NCI-H1417 (cell line): ENCODE measurements at regions not wholly inside any gene's neighbourhood (a gene's known extent, or its start where the extent isn't known, plus 50 kb on each side); places are given as distances from the start of the nearest gene placed in this dataset.
A peak's percentile ranks its signal among the peaks of the same experiment; 100 is the strongest.
"Not testable (repeated sequence)": the region's sequence is repeated elsewhere in the genome, so short reads cannot be mapped to it uniquely, and the experiment has no call there.

Experiments used
- DNase-seq, 3 experiments: peaks; one replicate each; lab custom pipeline; 2025; lab: John Stamatoyannopoulos, UW

DNA sequence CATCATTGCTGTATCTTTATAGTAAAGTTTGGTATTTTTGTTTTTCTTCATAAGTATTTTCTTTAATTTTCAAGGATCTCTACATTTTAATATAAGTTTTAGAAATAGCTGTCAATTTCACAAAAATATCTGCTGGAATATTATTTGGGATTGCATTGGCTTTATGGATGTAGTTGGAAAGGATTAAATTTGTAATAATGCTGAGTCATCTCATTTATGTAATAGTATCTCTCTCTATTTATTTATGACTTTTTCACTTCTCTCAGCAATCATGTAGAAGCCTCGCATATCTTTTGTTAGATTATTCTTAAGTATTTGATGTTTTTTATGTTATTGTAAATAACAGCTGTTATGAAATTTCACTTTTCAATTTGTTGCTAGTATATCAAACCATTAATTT is 223.1 kb upstream of the POGK start:
- no peak for DNase-seq

DNA sequence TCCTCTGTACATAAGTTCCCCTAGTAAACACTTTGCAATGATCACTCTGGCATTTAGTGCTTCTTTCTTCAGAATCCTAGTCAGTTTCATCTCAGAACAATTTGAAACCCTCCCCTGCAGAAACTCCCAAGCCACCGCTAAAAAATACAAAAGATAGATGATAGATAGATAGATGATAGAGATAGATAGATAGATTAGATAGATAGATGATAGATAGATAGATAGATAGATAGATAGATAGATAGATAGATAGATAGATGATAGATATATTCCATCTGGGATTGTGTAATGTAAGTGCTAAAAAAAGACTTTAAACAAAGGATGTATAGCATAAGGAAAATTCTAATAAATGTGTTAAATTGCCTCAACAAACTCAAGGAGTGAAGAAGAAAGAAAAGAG is 212.6 kb upstream of the POGK start:
- no peak for DNase-seq

DNA sequence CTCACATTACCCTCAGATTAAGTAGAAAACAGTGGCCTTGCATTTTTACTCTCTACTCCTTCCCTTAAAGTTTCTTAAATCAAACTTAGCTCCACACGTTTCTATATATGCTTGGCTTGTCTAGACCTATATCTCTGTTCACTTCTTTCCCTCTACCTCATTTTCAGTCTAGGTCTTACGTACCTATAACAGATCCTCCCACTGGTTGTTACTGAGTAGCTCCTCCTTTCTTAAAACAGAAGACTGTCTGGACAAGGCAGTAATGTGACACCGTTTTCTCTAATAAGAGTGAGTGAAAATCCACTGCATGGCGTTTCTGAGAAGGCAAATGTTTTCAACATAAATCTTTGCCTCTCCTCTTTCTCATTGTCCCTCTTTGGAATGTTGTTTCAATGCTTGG is 211.7 kb upstream of the POGK start:
- DNase-seq: no peak

DNA sequence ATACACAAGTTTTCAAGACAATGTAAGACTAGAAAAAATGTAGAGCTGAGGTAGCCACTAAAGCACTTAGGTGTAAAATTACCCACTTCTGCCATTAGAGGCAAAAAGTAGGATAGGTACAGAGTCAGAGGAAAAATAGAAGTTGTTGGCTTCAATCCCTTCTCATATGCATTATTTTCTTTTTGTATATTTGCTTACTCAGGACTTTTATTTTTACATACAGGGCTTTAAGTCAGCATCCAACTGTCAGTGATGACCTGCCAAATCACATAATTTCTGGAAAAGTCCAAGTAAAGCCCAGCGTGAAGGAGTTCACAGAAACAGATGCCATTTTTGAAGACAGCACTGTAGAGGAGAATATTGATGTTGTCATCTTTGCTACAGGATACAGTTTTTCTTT is 211.0 kb upstream of the POGK start:
- DNase-seq: no peak

DNA sequence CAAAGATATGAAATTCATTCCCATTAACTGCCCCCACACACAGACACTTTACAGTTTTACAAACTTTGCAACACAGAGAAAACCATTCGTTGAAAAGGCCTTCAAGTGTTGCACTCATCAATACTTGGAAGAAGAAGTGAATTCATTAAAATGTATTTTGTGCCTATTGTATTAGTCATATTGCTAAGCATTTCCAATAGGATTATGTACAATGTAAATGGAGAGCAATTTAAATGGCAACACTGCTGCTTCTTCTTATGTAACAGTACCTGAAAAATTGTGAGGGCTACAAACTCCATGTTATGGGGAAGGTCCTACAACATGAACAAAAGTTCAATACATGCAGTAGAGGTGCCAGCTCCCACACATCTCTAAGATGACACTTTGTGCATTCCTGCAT is 209.3 kb upstream of the POGK start:
- DNase-seq: no peak

DNA sequence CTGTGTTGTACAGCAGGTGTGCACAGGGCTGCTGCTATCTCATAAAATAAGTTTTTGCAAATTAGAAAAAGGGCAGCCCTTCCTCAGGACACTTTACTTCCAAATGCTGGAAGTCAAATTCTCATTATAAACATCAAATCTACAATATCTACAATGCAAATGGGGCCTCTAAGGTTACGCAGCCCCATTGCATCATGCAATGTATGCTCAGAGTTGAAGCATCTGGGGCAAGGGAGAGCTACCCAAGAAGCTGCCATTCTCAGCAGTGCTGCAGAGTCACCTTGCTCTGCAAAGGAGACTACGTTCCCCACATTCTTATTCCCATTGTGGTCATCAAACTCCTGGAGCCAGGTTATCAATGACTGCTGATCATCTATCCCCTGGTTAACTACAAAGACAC is 208.9 kb upstream of the POGK start:
- no peak for DNase-seq

DNA sequence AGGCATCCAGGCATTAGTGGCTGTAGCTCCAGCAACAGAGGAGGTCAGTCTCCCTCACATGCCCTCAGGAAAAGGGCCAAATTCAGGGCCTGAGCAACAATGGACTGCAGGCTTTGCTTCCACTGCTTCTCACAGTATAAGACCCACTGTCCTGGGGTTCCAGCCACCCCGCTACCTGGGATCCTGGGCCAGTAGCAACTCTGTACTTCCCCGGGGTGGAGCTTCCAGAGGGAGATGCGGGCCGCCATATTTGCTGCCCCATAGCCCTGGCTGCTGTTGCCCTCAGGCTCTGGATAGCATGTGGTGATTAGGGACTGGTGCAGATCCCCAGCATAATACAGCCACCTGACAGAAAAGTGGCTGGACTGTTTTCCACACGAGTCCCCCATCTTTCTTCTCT is 201.1 kb upstream of the POGK start:
- DNase-seq: no peak

DNA sequence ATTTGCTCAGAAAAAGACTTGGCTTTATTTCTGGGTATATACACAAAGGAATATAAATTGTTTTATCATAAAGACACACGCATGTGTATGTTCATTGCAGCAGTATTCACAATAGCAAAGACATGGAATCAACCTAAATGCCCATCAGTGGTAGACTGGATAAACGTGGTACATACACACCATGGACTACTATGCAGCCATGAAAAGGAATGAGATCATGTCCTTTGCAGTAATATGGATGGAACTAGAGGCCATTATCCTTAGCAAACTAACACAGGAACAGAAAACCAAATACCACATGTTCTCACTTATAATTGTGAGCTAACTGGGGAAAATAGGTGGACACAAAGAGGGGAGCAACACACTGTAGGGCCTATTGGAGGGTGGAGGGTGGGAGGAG is 182.0 kb upstream of the POGK start:
- DNase-seq: not testable (repeated sequence)

DNA sequence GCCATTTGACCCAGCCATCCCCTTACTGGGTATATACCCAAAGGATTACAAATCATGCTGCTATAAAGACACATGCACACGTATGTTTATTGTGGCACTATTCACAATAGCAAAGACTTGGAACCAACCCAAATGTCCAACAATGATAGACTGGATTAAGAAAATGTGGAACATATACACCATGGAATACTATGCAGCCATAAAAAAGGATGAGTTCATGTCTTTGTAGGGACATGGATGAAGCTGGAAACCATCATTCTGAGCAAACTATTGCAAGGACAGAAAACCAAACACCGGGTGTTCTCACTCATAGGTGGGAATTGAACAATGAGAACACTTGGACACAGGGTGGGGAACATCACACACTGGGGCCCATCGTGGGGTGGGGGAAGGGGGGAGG is 172.5 kb upstream of the POGK start:
- DNase-seq: not testable (repeated sequence)

DNA sequence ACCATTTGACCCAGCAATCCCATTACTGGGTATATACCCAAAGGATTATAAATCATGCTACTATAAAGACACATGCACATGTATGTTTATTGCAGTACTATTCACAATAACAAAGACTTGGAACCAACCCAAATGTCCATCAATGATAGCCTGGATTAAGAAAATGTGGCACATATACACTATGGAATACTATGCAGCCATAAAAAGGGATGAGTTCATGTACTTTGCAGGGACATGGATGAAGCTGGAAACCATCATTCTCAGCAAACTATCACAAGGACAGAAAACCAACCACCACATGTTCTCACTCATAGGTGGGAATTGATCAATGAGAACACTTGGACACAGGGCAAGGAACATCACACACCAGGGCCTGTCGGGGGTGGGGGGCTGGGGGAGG is 171.7 kb upstream of the POGK start:
- DNase-seq: not testable (repeated sequence)

DNA sequence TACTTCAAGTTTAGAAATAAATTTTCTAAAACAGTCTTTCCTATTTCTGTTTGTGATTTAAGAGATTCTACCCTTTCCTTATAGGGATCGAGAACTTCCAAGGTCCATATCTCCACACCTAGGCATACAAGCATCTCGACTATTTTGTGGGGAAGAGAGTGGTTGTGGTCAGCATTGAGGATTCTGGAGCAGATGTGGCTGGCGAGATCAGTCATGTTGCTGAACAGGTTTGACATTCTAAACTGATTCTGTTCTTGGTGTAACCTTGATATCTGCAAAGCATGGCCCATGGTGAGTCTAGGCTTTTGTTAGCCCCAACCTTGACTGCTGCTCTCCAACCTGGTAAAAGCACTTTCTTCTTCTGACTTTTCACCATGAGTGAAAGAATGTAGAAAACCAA is 167.6 kb upstream of the POGK start:
- no peak for DNase-seq

DNA sequence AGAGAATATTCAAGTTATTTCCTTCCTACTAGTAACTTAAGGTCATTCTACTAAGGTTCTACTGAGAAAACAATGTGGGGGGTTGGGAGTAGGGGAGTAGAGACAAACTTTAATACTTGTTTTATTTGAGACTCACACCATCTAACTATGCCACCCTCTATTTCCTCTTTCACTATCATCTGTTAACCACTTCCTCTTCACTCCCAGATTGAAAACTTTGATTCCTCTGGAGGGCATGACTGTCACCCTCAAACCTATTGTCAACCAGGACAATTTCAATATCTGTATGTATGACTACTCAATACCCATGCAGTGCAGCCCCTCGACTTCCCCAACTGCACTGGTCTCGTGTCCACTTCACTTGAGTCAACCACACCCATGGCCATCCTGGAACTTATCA is 165.6 kb upstream of the POGK start:
- DNase-seq: no peak

DNA sequence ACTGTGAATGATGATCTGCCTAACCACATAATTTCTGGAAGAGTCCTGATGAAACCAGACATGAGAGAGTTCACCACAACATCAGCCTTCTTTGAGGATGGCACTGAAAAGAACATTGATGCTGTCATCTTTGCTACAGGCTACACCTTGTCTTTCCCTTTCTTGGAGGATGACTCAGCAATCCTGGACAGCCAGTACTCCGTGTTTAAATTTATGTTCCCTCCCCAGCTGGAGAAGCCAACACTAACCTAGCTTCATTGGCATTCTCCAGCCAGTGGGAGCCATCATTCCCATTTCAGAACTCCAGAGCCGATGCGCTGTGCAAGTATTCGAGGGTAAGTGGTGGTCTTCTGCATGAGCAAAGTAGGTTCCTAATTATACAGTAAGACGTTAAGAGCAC is 164.1 kb upstream of the POGK start:
- no peak for DNase-seq

DNA sequence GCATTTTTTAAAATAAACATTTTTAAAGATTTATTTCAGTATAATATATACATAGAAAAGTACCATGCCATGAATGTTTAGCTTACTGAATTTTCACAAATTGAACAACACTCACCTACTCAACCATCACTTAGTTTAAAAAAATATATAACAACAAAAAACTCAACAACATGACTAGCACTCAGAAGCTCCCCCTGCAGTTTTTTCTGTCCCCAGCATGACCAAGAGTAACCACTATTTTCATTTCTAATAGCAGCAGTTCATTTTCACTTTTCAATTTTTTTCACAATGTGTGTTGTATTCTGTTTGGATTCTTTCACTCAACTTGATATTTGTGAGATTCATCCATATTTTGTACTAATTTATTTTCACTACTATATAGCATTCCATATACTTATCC is 162.3 kb upstream of the POGK start:
- DNase-seq: no peak

DNA sequence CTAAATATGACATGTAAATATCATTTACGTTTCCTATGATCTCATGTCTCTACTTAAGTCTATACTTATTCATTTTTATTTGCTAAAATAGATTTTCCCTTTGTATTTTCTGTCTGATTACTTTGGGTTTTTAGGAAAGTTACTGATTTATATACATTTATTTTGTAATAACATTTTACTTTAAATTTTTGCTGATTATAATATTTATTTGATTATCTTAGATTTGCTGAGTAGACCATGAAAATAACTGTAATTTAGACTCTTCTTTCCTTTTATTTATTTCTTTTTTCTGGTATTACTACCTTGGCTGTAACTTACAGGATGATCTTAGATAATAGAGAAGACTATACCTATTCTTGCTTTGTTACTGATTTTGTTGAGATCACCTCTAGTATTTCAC is 159.9 kb upstream of the POGK start:
- DNase-seq: no peak

DNA sequence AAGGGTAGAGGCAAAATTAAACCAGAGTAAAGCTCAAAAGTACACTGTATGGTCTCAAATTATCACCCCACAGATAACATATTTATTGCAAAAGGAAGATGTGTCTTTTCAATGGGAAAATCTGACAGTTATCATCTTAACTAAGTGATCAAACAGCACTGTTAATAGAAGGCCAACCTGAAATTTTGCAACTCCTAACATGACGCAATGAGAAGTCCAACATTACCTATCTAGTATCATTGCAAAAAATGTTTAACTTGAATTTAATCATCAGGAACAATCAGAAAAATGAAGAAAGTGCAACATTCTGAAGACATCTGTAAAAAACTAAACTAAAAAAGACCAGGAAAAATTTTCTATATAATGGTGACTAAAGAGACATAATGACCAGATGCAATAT is 156.7 kb upstream of the POGK start:
- DNase-seq: no peak

DNA sequence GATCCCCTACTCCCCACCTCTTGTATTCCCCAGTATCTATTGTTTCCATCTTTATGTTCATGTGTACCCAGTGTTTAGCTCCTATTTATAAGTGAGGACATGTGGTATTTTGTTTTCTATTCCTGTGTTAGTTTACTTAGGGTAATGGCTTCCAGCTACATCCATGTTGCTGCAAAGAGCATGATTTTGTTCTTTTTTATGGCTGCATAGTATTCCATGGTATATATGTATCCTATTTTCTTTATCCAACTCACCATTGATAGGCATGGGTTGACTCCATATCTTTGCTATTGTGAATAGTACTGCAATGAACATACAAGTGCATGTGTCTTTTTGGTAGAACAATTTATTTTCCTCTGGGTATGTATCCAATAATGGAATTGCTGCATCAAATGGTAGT is 154.6 kb upstream of the POGK start:
- DNase-seq: not testable (repeated sequence)

DNA sequence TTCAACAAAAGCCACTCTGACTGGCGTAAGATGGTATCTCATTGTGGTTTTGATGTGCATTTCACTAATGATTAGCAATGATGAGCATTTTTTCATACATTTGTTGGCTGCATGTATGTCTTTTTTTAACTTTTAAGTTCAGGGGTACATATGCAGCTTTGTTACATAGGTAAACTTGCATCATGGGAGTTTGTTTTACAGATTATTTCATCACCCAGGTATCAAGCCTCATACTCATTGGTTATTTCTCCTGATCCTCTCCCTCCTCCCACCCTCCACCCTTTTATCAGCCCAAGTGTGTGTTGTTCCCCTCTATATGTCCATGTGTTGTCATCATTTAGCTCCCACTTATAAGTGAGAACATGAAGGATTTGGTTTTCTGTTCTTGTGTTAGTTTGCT is 154.1 kb upstream of the POGK start:
- no peak for DNase-seq

DNA sequence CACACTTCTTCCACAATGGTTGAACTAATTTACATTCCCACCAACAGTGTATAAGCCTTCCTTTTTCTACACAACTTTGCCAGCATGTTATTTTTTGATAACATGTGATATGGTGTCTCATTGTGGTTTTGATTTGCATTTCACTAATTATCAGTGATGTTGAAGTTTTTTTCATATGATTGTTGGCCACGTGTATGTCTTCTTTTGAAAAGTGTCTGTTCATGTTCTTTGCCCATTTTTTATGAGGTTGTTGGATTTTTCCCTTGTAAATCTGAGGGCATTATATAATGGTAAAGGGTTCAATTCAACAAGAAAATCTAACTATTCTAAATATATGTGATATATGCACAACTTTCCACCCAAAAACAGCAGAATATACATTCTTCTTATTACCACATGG is 153.4 kb upstream of the POGK start:
- not testable (repeated sequence) for DNase-seq

DNA sequence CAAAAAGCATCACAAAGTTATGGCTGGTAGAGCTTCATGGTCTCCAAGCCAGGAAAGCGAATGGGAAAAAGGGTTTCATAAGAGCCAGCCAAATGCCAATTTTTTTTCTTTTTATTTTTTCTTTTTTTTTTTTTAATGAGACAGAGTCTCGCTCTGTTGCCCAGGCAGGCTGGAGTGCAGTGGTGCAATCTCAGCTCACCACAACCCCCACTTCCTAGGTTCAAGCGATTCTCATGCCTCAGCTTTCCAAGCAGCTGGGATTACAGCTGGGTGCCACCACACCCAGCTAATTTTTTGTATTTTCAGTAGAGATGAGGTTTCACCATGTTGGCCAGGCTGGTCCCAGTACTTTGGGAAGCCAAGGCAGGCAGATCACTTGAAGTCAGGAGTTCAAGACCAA is 148.7 kb upstream of the POGK start:
- DNase-seq: not testable (repeated sequence)

DNA sequence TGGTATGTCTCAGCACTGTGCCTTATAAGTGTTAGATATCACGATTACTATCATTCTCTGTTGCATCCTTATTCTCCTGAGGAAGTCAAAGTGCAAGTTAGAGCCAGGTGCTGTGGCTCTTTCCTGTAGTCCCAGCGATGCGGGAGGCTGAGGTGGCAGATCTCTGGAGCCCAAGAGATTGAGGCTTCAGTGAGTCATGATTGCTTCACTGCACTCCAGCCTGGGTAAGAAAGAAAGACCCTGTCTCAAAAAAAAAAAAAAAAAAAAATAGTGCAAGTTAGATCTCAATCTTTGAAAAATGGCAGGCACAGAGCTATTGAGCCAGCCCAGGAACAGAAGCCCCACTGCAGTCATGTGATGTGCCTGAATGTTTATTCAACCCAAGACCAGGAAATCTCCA is 147.8 kb upstream of the POGK start:
- DNase-seq: no peak

DNA sequence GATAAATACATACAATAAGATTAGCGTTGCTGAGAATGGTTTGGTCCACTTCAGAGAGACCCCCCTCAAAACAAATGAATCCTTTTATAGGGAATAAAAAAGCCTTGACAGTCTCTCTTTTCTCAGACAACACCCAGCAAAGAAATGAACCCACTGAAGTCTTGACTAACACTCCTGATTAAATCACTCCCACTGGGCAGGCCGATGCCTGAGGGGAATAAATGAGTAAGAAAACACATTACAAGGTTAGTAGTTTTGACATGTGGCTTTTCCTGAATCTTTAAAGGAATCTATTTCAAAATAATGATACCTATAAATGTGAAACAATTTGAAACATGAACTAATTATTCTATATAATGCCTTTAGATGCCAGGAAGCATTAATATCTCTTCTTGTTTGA is 146.9 kb upstream of the POGK start:
- no peak for DNase-seq

DNA sequence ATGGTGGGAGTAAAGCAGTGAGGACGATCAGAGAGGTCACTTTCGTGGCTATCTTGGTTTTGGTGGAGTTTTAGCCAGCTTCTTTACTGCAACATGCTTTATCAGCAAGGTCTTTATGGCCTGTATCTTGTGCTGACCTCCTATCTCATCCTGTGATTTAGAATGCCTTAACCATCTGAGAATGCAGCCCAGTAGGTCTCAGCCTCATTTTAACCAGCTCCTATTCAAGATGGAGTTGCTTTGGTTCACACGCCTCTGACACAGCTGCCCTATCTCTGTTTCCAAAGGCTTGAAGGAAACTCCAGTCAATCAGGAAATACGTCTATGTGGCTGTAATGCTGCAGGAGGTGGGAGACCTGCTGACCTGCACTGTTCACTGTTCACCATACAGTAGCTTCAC is 146.1 kb upstream of the POGK start:
- no peak for DNase-seq

DNA sequence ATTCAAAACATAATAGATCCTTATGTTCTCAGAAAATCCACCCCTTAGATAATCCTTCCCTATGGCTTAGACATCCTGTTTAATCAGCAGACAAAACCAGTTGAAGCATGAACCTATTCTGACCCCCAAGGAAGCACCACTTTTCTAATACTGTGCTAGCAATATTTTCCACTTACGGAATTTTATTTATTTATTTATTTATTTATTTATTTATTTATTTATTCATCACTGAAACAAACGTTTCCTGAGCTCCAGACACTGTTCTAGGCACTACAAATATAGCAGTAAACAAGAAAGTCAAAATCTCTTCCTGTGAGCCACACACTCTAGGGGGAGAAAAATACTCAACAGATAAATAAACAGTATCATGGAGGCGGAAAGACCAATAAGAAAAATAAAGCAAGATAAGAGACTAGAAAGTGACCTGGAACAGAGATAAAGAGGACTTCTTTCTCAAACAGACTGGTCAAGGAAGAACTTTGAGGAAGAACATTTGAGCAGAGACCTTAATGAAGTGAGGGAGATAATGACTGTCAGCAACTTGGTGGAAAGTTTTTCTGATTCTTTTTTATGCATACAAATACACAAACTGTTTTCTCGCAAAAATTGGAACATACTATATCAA is 145.5 kb upstream of the POGK start:
- no peak for DNase-seq

DNA sequence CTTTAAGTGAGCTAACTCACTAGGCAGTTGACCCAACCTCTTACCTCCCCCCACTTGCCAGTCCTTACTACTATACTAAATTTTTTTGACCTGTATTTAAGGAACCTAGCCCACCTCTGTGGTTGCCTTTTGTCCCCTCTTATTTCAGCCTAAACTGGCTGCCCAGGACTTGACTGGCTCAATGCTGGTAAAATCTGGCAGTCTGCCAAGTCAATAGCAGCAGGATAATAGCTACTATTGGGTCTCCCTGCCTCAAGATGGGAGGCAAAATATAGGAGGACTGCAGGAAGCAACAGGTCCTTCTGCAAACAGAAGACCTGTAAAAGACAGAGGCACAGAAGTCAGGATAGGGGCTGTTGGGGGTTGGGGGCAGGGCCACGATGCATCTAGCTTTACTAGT is 144.2 kb upstream of the POGK start:
- peak in 2 of 3 experiments; percentile 13 to 59 for DNase-seq
